ENCODE measurements at regions not wholly inside any gene's neighbourhood (a gene's known extent, or its start where the extent isn't known, plus 50 kb on each side); places are given as distances from the start of the nearest gene placed in this dataset.

DNA sequence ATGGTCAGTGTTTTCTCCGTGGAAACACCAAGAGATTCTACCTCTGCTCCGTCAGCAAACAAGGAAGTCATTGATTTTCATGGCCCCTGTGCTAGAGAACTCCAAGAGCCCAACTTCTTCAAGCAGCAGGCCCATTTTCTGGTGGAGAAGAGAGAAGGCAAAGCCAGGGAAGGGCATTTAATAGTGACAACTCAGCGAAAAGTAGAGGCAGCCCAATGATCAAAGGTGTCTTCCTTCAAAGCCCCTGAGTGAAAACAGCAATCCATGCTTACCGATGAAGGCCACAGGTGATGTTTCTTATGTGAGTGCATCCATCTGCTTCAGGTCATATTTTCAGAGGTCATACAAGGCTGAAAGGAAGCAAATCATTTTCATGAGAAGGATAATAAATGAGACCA lies 77.3 kb downstream of the VCPKMT start:
- TF ChIP-seq POLR2A (IDR thresholded peaks at IDR 0.05), result no peak
- TF ChIP-seq, protein P1, sequence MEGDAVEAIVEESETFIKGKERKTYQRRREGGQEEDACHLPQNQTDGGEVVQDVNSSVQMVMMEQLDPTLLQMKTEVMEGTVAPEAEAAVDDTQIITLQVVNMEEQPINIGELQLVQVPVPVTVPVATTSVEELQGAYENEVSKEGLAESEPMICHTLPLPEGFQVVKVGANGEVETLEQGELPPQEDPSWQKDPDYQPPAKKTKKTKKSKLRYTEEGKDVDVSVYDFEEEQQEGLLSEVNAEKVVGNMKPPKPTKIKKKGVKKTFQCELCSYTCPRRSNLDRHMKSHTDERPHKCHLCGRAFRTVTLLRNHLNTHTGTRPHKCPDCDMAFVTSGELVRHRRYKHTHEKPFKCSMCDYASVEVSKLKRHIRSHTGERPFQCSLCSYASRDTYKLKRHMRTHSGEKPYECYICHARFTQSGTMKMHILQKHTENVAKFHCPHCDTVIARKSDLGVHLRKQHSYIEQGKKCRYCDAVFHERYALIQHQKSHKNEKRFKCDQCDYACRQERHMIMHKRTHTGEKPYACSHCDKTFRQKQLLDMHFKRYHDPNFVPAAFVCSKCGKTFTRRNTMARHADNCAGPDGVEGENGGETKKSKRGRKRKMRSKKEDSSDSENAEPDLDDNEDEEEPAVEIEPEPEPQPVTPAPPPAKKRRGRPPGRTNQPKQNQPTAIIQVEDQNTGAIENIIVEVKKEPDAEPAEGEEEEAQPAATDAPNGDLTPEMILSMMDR (IDR thresholded peaks at IDR 0.05), result no peak

Data from body of pancreas (tissue), 4 donors.